Hepatocyte (in vitro differentiated cells): ENCODE measurements at regions not wholly inside any gene's neighbourhood (a gene's known extent, or its start where the extent isn't known, plus 50 kb on each side); places are given as distances from the start of the nearest gene placed in this dataset.
"Not testable (repeated sequence)": the region's sequence is repeated elsewhere in the genome, so short reads cannot be mapped to it uniquely, and the experiment has no call there.

ENCODE experiments used
- DNase-seq: peaks from one replicate; pipeline ENCODE4 v3.0.0-alpha.2; 2016; ENCODE audit warnings: low spot score
- H2AFZ ChIP-seq: fragments of 200-600 bp; sonication (generic); 2 replicates; pipeline ENCODE4 v1.6.0; 2016; ENCODE audit warnings: antibody characterized with exemption, mild to moderate bottlenecking
- H3K27ac ChIP-seq: fragments of 200-600 bp; sonication (generic); 2 replicates; pipeline ENCODE4 v1.5.1; 2016; ENCODE audit warnings: mild to moderate bottlenecking
- H3K27me3 ChIP-seq: fragments of 200-600 bp; sonication (generic); 2 replicates; pipeline ENCODE4 v1.6.1; 2016
- H3K36me3 ChIP-seq: fragments of 200-600 bp; sonication (generic); replicated peaks from 2 replicates; pipeline ENCODE4 v1.5.1; 2016; ENCODE audit warnings: low read depth; ENCODE audit not compliant: insufficient read depth
- H3K4me1 ChIP-seq: fragments of 200-600 bp; sonication (generic); 2 replicates; pipeline ENCODE4 v1.5.1; 2016; ENCODE audit warnings: mild to moderate bottlenecking, moderate library complexity; ENCODE audit not compliant: insufficient read depth
- H3K4me2 ChIP-seq: fragments of 200-600 bp; sonication (generic); 2 replicates; pipeline ENCODE4 v1.6.0; 2016
- H3K4me3 ChIP-seq: fragments of 200-600 bp; sonication (generic); 2 replicates; pipeline ENCODE4 v1.5.1; 2016; ENCODE audit warnings: mild to moderate bottlenecking
- H3K79me2 ChIP-seq: fragments of 200-600 bp; sonication (generic); 2 replicates; pipeline ENCODE4 v1.6.0; 2017; ENCODE audit warnings: mild to moderate bottlenecking
- H3K9me2 ChIP-seq: fragments of 200-600 bp; sonication (generic); replicated peaks from 2 replicates; pipeline ENCODE4 v1.6.0; 2017; ENCODE audit warnings: mild to moderate bottlenecking; ENCODE audit not compliant: insufficient read depth
- H3K9me3 ChIP-seq: fragments of 200-600 bp; sonication (generic); 2 replicates; pipeline ENCODE4 v1.5.1; 2016; ENCODE audit warnings: low read depth, mild to moderate bottlenecking
- H4K20me1 ChIP-seq: fragments of 200-600 bp; sonication (generic); 2 replicates; pipeline ENCODE4 v1.6.0; 2016; ENCODE audit warnings: mild to moderate bottlenecking; ENCODE audit not compliant: insufficient read depth, poor library complexity, severe bottlenecking
- EZH2 ChIP-seq: fragments of 200-600 bp; sonication (generic); IDR thresholded peaks from 2 replicates; pipeline ENCODE4 v1.6.1; 2016; ENCODE audit warnings: antibody characterized with exemption, mild to moderate bottlenecking, borderline replicate concordance
- EZH2phosphoT487 ChIP-seq: fragments of 200-600 bp; sonication (generic); IDR thresholded peaks from one replicate; pipeline ENCODE4 v1.6.1; 2018; ENCODE audit warnings: antibody characterized with exemption, mild to moderate bottlenecking, low read depth, moderate library complexity; ENCODE audit not compliant: unreplicated experiment, severe bottlenecking
- WGBS: methylation state at CpG from one replicate; pipeline ENCODE4 v1.1.6; 2016; ENCODE audit warnings: low lambda C conversion rate; ENCODE audit errors: missing lambda C conversion rate; 5-methylcytosine and 5-hydroxymethylcytosine counted together
- TF ChIP-seq, protein P1 (sequence below): fragments of 200-600 bp; sonication (generic); IDR thresholded peaks from 2 replicates; pipeline ENCODE4 v1.5.1; 2016; ENCODE audit warnings: antibody characterized with exemption, mild to moderate bottlenecking; ENCODE audit not compliant: poor library complexity

DNA sequence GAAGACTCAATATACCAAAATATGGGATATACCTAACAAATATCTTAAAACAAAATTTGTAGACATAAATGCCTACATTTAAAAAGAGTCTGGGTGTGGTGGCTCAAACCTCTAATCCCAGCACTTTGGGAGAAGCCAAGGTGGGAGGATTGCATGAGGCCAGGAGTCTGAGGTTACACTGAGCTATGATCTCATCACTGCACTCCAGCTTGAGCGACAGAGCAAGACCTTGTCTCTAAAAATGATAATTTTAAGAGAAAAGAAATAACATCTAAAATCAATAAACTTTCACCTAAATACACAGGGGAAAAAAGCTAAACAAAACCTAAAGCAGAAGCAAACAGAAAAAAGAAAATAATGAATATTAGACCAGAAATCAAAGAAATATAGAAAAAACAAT, 102.7 kb upstream of the PBX1 start:
- Histone ChIP-seq H3K27me3 (no peaks in the 10 kb centered on the region), H2AFZ (no peak overlapping the region), H4K20me1 (no peaks in the 10 kb centered on the region), H3K27ac (no peak overlapping the region), H3K9me2 (no peaks in the 10 kb centered on the region), H3K36me3 (no peaks in the 10 kb centered on the region), H3K79me2 (no peaks in the 10 kb centered on the region), H3K4me1 (no peaks in the 10 kb centered on the region), H3K4me3 (no peak overlapping the region), H3K9me3 (no peaks in the 10 kb centered on the region), H3K4me2 (no peak overlapping the region)
- WGBS, result 100% methylated on average over 1 of the region's 1 CpG
- no peak for DNase-seq
- no peak for TF ChIP-seq EZH2phosphoT487
- TF ChIP-seq EZH2, result no peak
- TF ChIP-seq, protein P1, sequence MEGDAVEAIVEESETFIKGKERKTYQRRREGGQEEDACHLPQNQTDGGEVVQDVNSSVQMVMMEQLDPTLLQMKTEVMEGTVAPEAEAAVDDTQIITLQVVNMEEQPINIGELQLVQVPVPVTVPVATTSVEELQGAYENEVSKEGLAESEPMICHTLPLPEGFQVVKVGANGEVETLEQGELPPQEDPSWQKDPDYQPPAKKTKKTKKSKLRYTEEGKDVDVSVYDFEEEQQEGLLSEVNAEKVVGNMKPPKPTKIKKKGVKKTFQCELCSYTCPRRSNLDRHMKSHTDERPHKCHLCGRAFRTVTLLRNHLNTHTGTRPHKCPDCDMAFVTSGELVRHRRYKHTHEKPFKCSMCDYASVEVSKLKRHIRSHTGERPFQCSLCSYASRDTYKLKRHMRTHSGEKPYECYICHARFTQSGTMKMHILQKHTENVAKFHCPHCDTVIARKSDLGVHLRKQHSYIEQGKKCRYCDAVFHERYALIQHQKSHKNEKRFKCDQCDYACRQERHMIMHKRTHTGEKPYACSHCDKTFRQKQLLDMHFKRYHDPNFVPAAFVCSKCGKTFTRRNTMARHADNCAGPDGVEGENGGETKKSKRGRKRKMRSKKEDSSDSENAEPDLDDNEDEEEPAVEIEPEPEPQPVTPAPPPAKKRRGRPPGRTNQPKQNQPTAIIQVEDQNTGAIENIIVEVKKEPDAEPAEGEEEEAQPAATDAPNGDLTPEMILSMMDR, result no peak

DNA sequence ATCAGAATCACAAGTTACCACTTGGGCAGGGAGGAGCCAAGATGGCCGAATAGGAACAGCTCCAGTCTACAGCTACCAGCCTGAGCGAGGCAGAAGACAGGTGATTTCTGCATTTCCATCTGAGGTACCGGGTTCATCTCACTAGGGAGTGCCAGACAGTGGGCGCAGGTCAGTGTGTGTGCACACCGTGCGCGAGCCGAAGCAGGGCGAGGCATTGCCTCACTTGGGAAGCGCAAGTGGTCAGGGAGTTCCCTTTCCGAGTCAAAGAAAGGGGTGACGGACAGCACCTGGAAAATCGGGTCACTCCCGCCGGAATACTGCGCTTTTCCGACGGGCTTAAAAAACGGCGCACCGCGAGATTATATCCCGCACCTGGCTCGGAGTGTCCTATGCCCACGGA, 99.8 kb upstream of the PBX1 start:
- not testable (repeated sequence) for H3K4me2 ChIP-seq, H3K9me3 ChIP-seq, H3K27ac ChIP-seq, H4K20me1 ChIP-seq, H2AFZ ChIP-seq, H3K27me3 ChIP-seq, H3K4me1 ChIP-seq, H3K9me2 ChIP-seq, H3K79me2 ChIP-seq, H3K36me3 ChIP-seq, DNase-seq, H3K4me3 ChIP-seq
- 97% methylated on average over 24 of the region's 25 CpGs for WGBS

DNA sequence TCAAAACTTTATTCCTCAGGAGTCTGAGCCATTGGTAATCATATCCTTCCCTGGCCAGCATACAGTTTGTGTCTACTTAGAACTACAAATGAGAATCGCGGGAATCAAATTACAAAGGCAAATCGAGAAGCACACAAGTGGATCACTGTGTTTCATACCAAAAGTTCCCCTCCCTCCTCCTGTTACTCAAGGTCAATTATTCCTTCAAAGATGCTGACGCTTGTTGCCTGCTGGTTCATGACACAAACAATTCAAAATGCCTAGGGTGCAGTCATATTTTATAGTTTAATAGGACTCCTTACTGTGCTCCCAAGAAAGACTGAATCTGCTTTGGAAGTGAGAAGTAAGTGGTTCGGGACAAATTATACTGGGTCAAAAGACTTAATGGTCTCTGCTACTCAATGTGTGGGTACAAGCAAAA, 93.0 kb upstream of the PBX1 start:
- Histone ChIP-seq H3K79me2 (no peaks in the 10 kb centered on the region), H3K4me3 (no peak overlapping the region), H3K4me2 (no peak overlapping the region), H3K27me3 (no peaks in the 10 kb centered on the region), H3K36me3 (no peaks in the 10 kb centered on the region), H3K27ac (no peak overlapping the region), H3K4me1 (no peaks in the 10 kb centered on the region), H3K9me3 (no peaks in the 10 kb centered on the region), H2AFZ (no peak overlapping the region), H4K20me1 (no peaks in the 10 kb centered on the region), H3K9me2 (no peaks in the 10 kb centered on the region)
- no peak for DNase-seq
- TF ChIP-seq, protein P1, result no peak
- TF ChIP-seq EZH2, result no peak
- no peak for TF ChIP-seq EZH2phosphoT487
- WGBS, result 86% methylated on average over 5 of the region's 5 CpGs

DNA sequence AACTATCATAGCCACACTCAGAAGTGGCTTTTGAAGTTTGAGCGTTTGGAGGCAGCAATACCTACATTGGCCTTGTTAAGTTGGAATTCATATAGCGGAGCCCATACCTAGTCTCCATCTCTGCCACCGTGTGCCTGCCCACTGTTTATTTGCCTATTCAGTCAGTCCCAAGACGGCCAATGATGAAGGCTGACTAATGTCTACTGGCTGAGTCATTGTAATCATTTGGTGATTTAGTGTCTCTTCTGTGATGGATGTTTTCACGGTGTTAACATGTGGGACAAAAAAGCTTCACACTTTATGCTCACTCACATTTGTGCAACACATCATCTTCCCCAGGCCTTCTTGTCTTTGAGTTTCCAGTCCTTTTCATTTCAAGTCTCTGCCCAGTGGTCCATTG, 92.6 kb upstream of the PBX1 start:
- H3K4me3 ChIP-seq, result no peak overlapping the region
- no peaks in the 10 kb centered on the region for H3K79me2 ChIP-seq
- whole genome bisulfite sequencing, result 88% methylated on average over 5 of the region's 5 CpGs
- no peaks in the 10 kb centered on the region for H3K36me3 ChIP-seq
- H3K4me2 ChIP-seq, result no peak overlapping the region
- H3K27me3 ChIP-seq, result no peaks in the 10 kb centered on the region
- no peaks in the 10 kb centered on the region for H3K9me3 ChIP-seq
- no peaks in the 10 kb centered on the region for H4K20me1 ChIP-seq
- no peak overlapping the region for H3K27ac ChIP-seq
- no peak for TF ChIP-seq EZH2
- TF ChIP-seq, protein P1, result no peak
- no peak for TF ChIP-seq EZH2phosphoT487
- DNase-seq, result no peak
- no peaks in the 10 kb centered on the region for H3K4me1 ChIP-seq
- no peaks in the 10 kb centered on the region for H3K9me2 ChIP-seq
- H2AFZ ChIP-seq, result no peak overlapping the region
